ENCODE measurements at regions not wholly inside any gene's neighbourhood (a gene's known extent, or its start where the extent isn't known, plus 50 kb on each side); places are given as distances from the start of the nearest gene placed in this dataset.
A peak's percentile ranks its signal among the peaks of the same experiment; 100 is the strongest.
"Not testable (repeated sequence)": the region's sequence is repeated elsewhere in the genome, so short reads cannot be mapped to it uniquely, and the experiment has no call there.

GRCh38 chr18:14285053-14285452 lies 152.8 kb upstream of the ZNF519 start:
- H3K27me3 Mint-ChIP-seq (ENCODE audit: low read depth in 2 of 2) = no peaks in the 10 kb centered on the region
- intact Hi-C loops (cut with micrococcal nuclease) = no loop called here
- H3K4me3 Mint-ChIP-seq = no peak overlapping the region
- no peaks in the 10 kb centered on the region for H3K9me3 Mint-ChIP-seq
- TF ChIP-seq CTCF (IDR thresholded peaks at IDR 0.05) = no peak
- H3K27ac Mint-ChIP-seq = peak overlapping the region in 1 of 2 donors; percentile 17
- Histone ChIP-seq H3K4me3 (ENCODE audit: low read length) (no peak overlapping the region), H3K9me3 (ENCODE audit: control insufficient read depth, insufficient read depth, low read length) (no peaks in the 10 kb centered on the region), H3K36me3 (ENCODE audit: control insufficient read depth, insufficient read depth, low read length) (no peaks in the 10 kb centered on the region), H3K27me3 (ENCODE audit: control insufficient read depth, insufficient read depth, low read length) (no peaks in the 10 kb centered on the region), H3K4me1 (ENCODE audit: control insufficient read depth, insufficient read depth, low read length) (no peaks in the 10 kb centered on the region), H3K27ac (ENCODE audit: low read length) (no peak overlapping the region)
- peaks cover 0 to 38% of the 10 kb centered on the region in 2 donors for H3K4me1 Mint-ChIP-seq
- ATAC-seq (no peak), DNase-seq (no peak)
- 76% methylated on average over 4 of the region's 4 CpGs for WGBS (ENCODE audit: insufficient coverage)
- H3K36me3 Mint-ChIP-seq = no peaks in the 10 kb centered on the region

- H3K9me3 ChIP-seq (ENCODE audit: control insufficient read depth, insufficient read depth, low read length); H3K36me3 Mint-ChIP-seq; H3K36me3 ChIP-seq (ENCODE audit: control insufficient read depth, insufficient read depth, low read length); H3K9me3 Mint-ChIP-seq; H3K27me3 ChIP-seq (ENCODE audit: control insufficient read depth, insufficient read depth, low read length); H3K4me3 Mint-ChIP-seq; H3K27ac Mint-ChIP-seq; H3K4me1 ChIP-seq (ENCODE audit: control insufficient read depth, insufficient read depth, low read length); H3K4me3 ChIP-seq (ENCODE audit: low read length); H3K27ac ChIP-seq (ENCODE audit: low read length); H3K27me3 Mint-ChIP-seq (ENCODE audit: low read depth in 2 of 2); intact Hi-C loops (cut with micrococcal nuclease); DNase-seq; ATAC-seq: not testable (repeated sequence)
- 87% methylated on average over 1 of the region's 1 CpG for WGBS (ENCODE audit: insufficient coverage)
- H3K4me1 Mint-ChIP-seq = peaks cover 0 to 10% of the 10 kb centered on the region in 2 donors
Measured at GRCh38 chr18:14275391-14275790, 143.2 kb upstream of the ZNF519 start.

- 70% methylated on average over 6 of the region's 6 CpGs for WGBS (ENCODE audit: insufficient coverage)
- H3K27ac Mint-ChIP-seq; intact Hi-C loops (cut with micrococcal nuclease): not testable (repeated sequence)
Measured at GRCh38 chr18:14265637-14266410, 133.6 kb upstream of the ZNF519 start.

GRCh38 chr18:14262786-14263185 lies 130.6 kb upstream of the ZNF519 start:
- H3K4me3 Mint-ChIP-seq; H3K4me1 Mint-ChIP-seq; H3K27me3 Mint-ChIP-seq (ENCODE audit: low read depth in 2 of 2); H3K9me3 ChIP-seq (ENCODE audit: control insufficient read depth, insufficient read depth, low read length); H3K36me3 Mint-ChIP-seq; intact Hi-C loops (cut with micrococcal nuclease); DNase-seq; H3K4me3 ChIP-seq (ENCODE audit: low read length); H3K27ac Mint-ChIP-seq; H3K27ac ChIP-seq (ENCODE audit: low read length); H3K4me1 ChIP-seq (ENCODE audit: control insufficient read depth, insufficient read depth, low read length); H3K36me3 ChIP-seq (ENCODE audit: control insufficient read depth, insufficient read depth, low read length); H3K9me3 Mint-ChIP-seq; H3K27me3 ChIP-seq (ENCODE audit: control insufficient read depth, insufficient read depth, low read length); ATAC-seq: not testable (repeated sequence)
- 73% methylated on average over 2 of the region's 3 CpGs for WGBS (ENCODE audit: insufficient coverage)

More at GRCh38 chr18:14265637-14266410, 133.6 kb upstream of the ZNF519 start:
- not testable (repeated sequence) for H3K27me3 ChIP-seq (ENCODE audit: control insufficient read depth, insufficient read depth, low read length); H3K4me1 ChIP-seq (ENCODE audit: control insufficient read depth, insufficient read depth, low read length); H3K9me3 Mint-ChIP-seq; H3K36me3 Mint-ChIP-seq; H3K9me3 ChIP-seq (ENCODE audit: control insufficient read depth, insufficient read depth, low read length); H3K4me3 Mint-ChIP-seq; H3K4me1 Mint-ChIP-seq; H3K27me3 Mint-ChIP-seq (ENCODE audit: low read depth in 2 of 2); H3K27ac ChIP-seq (ENCODE audit: low read length); H3K36me3 ChIP-seq (ENCODE audit: control insufficient read depth, insufficient read depth, low read length); ATAC-seq; DNase-seq; H3K4me3 ChIP-seq (ENCODE audit: low read length)

- H3K4me3 ChIP-seq (ENCODE audit: low read length); H3K9me3 ChIP-seq (ENCODE audit: control insufficient read depth, insufficient read depth, low read length); DNase-seq; H3K27me3 Mint-ChIP-seq (ENCODE audit: low read depth in 2 of 2); H3K36me3 ChIP-seq (ENCODE audit: control insufficient read depth, insufficient read depth, low read length); H3K4me1 ChIP-seq (ENCODE audit: control insufficient read depth, insufficient read depth, low read length); H3K27ac ChIP-seq (ENCODE audit: low read length); H3K4me1 Mint-ChIP-seq; H3K27me3 ChIP-seq (ENCODE audit: control insufficient read depth, insufficient read depth, low read length); H3K27ac Mint-ChIP-seq; H3K36me3 Mint-ChIP-seq; H3K9me3 Mint-ChIP-seq; H3K4me3 Mint-ChIP-seq; intact Hi-C loops (cut with micrococcal nuclease); ATAC-seq: not testable (repeated sequence)
- WGBS (ENCODE audit: insufficient coverage) = 88% methylated on average over 5 of the region's 5 CpGs
Measured at GRCh38 chr18:14250084-14250677, 117.9 kb upstream of the ZNF519 start.

GRCh38 chr18:14239224-14239623 lies 107.0 kb upstream of the ZNF519 start:
- ATAC-seq; H3K4me1 ChIP-seq (ENCODE audit: control insufficient read depth, insufficient read depth, low read length); H3K36me3 Mint-ChIP-seq; H3K9me3 Mint-ChIP-seq; H3K4me1 Mint-ChIP-seq; H3K27me3 ChIP-seq (ENCODE audit: control insufficient read depth, insufficient read depth, low read length); H3K27ac ChIP-seq (ENCODE audit: low read length); H3K4me3 ChIP-seq (ENCODE audit: low read length); H3K9me3 ChIP-seq (ENCODE audit: control insufficient read depth, insufficient read depth, low read length); H3K27me3 Mint-ChIP-seq (ENCODE audit: low read depth in 2 of 2); H3K4me3 Mint-ChIP-seq; DNase-seq; H3K36me3 ChIP-seq (ENCODE audit: control insufficient read depth, insufficient read depth, low read length); intact Hi-C loops (cut with micrococcal nuclease); H3K27ac Mint-ChIP-seq: not testable (repeated sequence)
- 100% methylated on average over 1 of the region's 1 CpG for WGBS (ENCODE audit: insufficient coverage)

- H3K36me3 ChIP-seq (ENCODE audit: control insufficient read depth, insufficient read depth, low read length); ATAC-seq; H3K9me3 ChIP-seq (ENCODE audit: control insufficient read depth, insufficient read depth, low read length); DNase-seq; H3K4me3 Mint-ChIP-seq; H3K27ac ChIP-seq (ENCODE audit: low read length); H3K4me1 Mint-ChIP-seq; intact Hi-C loops (cut with micrococcal nuclease); H3K27me3 Mint-ChIP-seq (ENCODE audit: low read depth in 2 of 2); H3K4me1 ChIP-seq (ENCODE audit: control insufficient read depth, insufficient read depth, low read length); H3K27ac Mint-ChIP-seq; H3K9me3 Mint-ChIP-seq; H3K4me3 ChIP-seq (ENCODE audit: low read length); H3K27me3 ChIP-seq (ENCODE audit: control insufficient read depth, insufficient read depth, low read length); H3K36me3 Mint-ChIP-seq: not testable (repeated sequence)
- WGBS (ENCODE audit: insufficient coverage) = 33% methylated on average over 1 of the region's 3 CpGs
Measured at GRCh38 chr18:14236356-14237048, 104.3 kb upstream of the ZNF519 start.

All from natural killer cell (primary cell).